ENCODE measurements at regions not wholly inside any gene's neighbourhood (a gene's known extent, or its start where the extent isn't known, plus 50 kb on each side); places are given as distances from the start of the nearest gene placed in this dataset.

- DNase-seq, result no peak
Measured at GRCh38 chr1:25055961-25056360, 125.9 kb upstream of the RUNX3 start.

- no peak for DNase-seq
Measured at GRCh38 chr1:25055324-25055780, 125.3 kb upstream of the RUNX3 start.

- peak in 3 of 4 experiments; percentile 21 to 41 (median 29) for DNase-seq
Measured at GRCh38 chr1:25054526-25055323, 124.6 kb upstream of the RUNX3 start.

GRCh38 chr1:25053576-25054250 is 123.6 kb upstream of the RUNX3 start:
- DNase-seq, result peak in 3 of 4 experiments; percentile 52 to 58 (median 58)

- DNase-seq, result no peak
Measured at GRCh38 chr1:25051906-25052305, 121.8 kb upstream of the RUNX3 start.

GRCh38 chr1:25051504-25051903 is 121.4 kb upstream of the RUNX3 start:
- DNase-seq, result no peak

GRCh38 chr1:25050165-25050564 is 120.1 kb upstream of the RUNX3 start:
- no peak for DNase-seq

- DNase-seq, result no peak
Measured at GRCh38 chr1:25049190-25049589, 119.1 kb upstream of the RUNX3 start.

- no peak for DNase-seq
Measured at GRCh38 chr1:25048728-25049127, 118.7 kb upstream of the RUNX3 start.

- DNase-seq, result no peak
Measured at GRCh38 chr1:25047506-25048240, 117.6 kb upstream of the RUNX3 start.

GRCh38 chr1:25046194-25046532 is 116.1 kb upstream of the RUNX3 start:
- DNase-seq, result no peak

- DNase-seq, result no peak
Measured at GRCh38 chr1:25045480-25046193, 115.6 kb upstream of the RUNX3 start.

GRCh38 chr1:25043228-25043580 is 113.1 kb upstream of the RUNX3 start:
- no peak for DNase-seq

- no peak for DNase-seq
Measured at GRCh38 chr1:25042331-25043227, 112.5 kb upstream of the RUNX3 start.

GRCh38 chr1:25041916-25042315 is 111.8 kb upstream of the RUNX3 start:
- DNase-seq, result no peak

- DNase-seq, result no peak
Measured at GRCh38 chr1:25040122-25040685, 110.1 kb upstream of the RUNX3 start.

- DNase-seq, result no peak
Measured at GRCh38 chr1:25039229-25039628, 109.2 kb upstream of the RUNX3 start.

GRCh38 chr1:25038699-25039098 is 108.6 kb upstream of the RUNX3 start:
- peak in 1 of 4 experiments; percentile 41 for DNase-seq

- peak; percentile 75 to 91 (median 84) for DNase-seq
Measured at GRCh38 chr1:25037174-25038074, 107.3 kb upstream of the RUNX3 start.

GRCh38 chr1:25036117-25036546 is 106.1 kb upstream of the RUNX3 start:
- DNase-seq, result no peak
